ENCODE measurements at regions not wholly inside any gene's neighbourhood (a gene's known extent, or its start where the extent isn't known, plus 50 kb on each side); places are given as distances from the start of the nearest gene placed in this dataset.

DNA sequence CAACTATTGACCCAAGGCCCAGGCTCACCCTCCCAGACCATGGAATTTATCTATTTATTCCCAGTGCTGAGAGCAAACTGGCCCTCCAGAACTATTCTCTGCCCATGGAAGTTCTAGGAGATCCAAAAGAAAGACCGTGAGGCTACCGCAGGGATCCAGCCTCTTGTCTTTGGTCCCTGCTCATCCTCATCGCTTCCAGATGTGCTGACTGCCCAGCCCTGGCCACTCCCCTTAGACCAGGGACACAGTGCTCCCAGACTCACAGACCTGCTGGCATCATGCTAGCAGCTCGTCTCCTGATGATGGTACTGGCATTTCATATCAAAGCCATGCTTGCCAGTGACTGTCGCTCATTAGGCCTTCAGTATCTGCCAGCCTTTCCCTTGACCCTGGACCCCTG, 405.7 kb upstream of the PPP2R3A start:
- TF ChIP-seq POLR2AphosphoS5 (IDR thresholded peaks at IDR 0.05; ENCODE audit: borderline replicate concordance, low read depth, low read length): no peak
- no peak for TF ChIP-seq EZH2 (IDR thresholded peaks at IDR 0.05)
- no peak for TF ChIP-seq FOXP2 (optimal IDR thresholded peaks at IDR 0.05; ENCODE audit: control extremely low read depth, extremely low read length, insufficient read depth)

Data from SK-N-MC (cell line).